MCF 10A (cell line): ENCODE measurements at regions not wholly inside any gene's neighbourhood (a gene's known extent, or its start where the extent isn't known, plus 50 kb on each side); places are given as distances from the start of the nearest gene placed in this dataset.

Experiments
- BruUV-seq: library from RNA; stranded (reverse); fragments of 400-500 nt; replicated peaks from 2 replicates; lab custom pipeline; 2021; lab: Mats Ljungman, UMichigan
- CTCF ChIA-PET: fragments of 300-600 bp; sonication (Branson Sonifier 250); formaldehyde crosslinking; extraction: SDS; loops from one replicate; lab custom pipeline; 2021; ENCODE audit warnings: antibody characterized with exemption, inconsistent platforms; lab: Yijun Ruan, JAX
- POLR2A ChIA-PET: fragments of 300-600, 350-650 bp; sonication (Branson Sonifier 250); formaldehyde crosslinking; extraction: SDS; loops from one replicate; lab custom pipeline; 2020; ENCODE audit warnings: antibody characterized with exemption, inconsistent platforms; lab: Yijun Ruan, JAX
- DNase-seq: peaks from one replicate; pipeline ENCODE4 v3.0.0-alpha.2; 2018; ENCODE audit not compliant: unreplicated experiment
- H3K27ac Mint-ChIP-seq: one replicate; pipeline ENCODE4 v1.8.0; 2022; ENCODE audit warnings: mild to moderate bottlenecking, low read depth, mixed read lengths; ENCODE audit not compliant: unreplicated experiment
- H3K27me3 Mint-ChIP-seq: one replicate; pipeline ENCODE4 v1.8.0; 2022; ENCODE audit warnings: mixed read lengths; ENCODE audit not compliant: insufficient read depth, unreplicated experiment
- H3K36me3 Mint-ChIP-seq: one replicate; pipeline ENCODE4 v1.8.0; 2022; ENCODE audit warnings: mild to moderate bottlenecking, moderate library complexity, mixed read lengths; ENCODE audit not compliant: insufficient read depth, unreplicated experiment
- H3K4me1 Mint-ChIP-seq: one replicate; pipeline ENCODE4 v1.8.0; 2022; ENCODE audit warnings: mixed read lengths; ENCODE audit not compliant: insufficient read depth, unreplicated experiment
- H3K4me3 Mint-ChIP-seq: one replicate; pipeline ENCODE4 v1.8.0; 2022; ENCODE audit warnings: mild to moderate bottlenecking, moderate library complexity, mixed read lengths; ENCODE audit not compliant: unreplicated experiment
- H3K9me3 Mint-ChIP-seq: one replicate; pipeline ENCODE4 v1.8.0; 2022; ENCODE audit warnings: mixed read lengths; ENCODE audit not compliant: unreplicated experiment
- intact Hi-C: fragments of 100-400 bp; cut with micrococcal nuclease; formaldehyde crosslinking; loops from 2 replicates; pipeline ENCODE4 v1.14.1; 2022
- TF ChIP-seq, protein P1 (sequence below): fragments of 200-600 bp; IDR thresholded peaks from one replicate; pipeline ENCODE4 v1.8.0; 2022; ENCODE audit warnings: antibody characterized with exemption, mild to moderate bottlenecking; ENCODE audit not compliant: unreplicated experiment

DNA sequence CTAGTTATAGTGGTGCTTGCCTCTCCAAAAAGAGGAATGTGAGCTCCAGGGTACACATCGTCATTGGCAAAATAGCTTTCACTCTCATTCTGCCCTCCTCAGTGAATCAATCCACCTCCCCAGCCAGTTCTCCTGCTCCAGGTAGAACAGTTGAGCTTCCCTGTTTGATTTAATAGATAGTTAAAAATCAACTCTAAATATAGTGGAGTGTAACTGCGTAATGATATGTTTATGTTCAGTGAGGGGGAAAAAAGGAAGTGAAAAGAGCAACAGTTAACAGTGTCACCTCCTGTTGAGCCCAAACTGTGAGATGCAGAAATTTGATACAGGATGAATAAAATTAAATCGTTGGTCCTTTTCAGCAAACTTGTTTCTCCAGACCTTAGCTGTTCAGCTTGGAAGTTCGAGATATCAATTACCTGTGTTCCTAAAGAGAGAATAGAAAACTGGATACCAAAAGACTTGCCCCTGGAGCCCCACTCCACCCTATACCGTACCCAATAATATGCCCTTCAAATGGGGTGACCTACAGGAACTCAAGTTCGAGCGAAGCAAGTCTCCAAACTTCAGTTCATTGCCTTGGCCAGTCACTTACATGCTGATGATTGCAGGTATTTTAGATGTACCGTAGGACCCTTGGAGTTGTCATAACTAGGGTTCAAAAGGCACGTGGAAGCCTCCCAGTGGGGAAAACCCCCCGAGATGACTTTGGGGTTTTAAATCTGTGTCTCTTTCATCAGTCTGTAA is 708.4 kb downstream of the RNF144A start:
- no peak for DNase-seq
- no peak overlapping the region for H3K4me3 Mint-ChIP-seq
- no peaks in the 10 kb centered on the region for H3K36me3 Mint-ChIP-seq
- no peaks in the 10 kb centered on the region for H3K4me1 Mint-ChIP-seq
- CTCF ChIA-PET = no interaction called here
- no peaks in the 10 kb centered on the region for H3K27me3 Mint-ChIP-seq
- TF ChIP-seq, protein P1, sequence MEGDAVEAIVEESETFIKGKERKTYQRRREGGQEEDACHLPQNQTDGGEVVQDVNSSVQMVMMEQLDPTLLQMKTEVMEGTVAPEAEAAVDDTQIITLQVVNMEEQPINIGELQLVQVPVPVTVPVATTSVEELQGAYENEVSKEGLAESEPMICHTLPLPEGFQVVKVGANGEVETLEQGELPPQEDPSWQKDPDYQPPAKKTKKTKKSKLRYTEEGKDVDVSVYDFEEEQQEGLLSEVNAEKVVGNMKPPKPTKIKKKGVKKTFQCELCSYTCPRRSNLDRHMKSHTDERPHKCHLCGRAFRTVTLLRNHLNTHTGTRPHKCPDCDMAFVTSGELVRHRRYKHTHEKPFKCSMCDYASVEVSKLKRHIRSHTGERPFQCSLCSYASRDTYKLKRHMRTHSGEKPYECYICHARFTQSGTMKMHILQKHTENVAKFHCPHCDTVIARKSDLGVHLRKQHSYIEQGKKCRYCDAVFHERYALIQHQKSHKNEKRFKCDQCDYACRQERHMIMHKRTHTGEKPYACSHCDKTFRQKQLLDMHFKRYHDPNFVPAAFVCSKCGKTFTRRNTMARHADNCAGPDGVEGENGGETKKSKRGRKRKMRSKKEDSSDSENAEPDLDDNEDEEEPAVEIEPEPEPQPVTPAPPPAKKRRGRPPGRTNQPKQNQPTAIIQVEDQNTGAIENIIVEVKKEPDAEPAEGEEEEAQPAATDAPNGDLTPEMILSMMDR = no peak
- intact Hi-C loops = no loop called here
- peaks cover 8% of the 10 kb centered on the region for H3K9me3 Mint-ChIP-seq
- H3K27ac Mint-ChIP-seq = no peak overlapping the region
- POLR2A ChIA-PET = no interaction called here
- BruUV-seq = no TSS peak

DNA sequence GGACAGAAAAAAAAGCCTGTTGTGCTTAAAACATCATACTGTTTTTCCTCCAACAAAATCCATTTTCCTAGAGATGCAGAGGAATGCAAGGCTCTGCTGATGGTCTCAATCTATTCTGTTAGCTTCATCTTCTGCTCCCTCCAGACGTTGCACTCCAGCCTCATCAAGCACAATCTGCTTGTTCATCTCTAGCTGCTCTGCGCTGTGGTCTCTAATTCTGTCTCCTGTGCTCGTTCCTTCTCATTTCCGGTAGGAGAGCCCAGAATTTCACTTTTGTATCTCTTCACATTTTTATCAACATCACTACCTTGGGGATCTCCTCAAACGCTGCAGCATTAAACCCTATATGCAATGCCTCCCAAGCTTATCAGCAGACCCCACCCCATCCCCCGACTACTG is 708.9 kb downstream of the RNF144A start:
- BruUV-seq = no TSS peak
- no peaks in the 10 kb centered on the region for H3K36me3 Mint-ChIP-seq
- H3K27me3 Mint-ChIP-seq = no peaks in the 10 kb centered on the region
- CTCF ChIA-PET = no interaction called here
- no peaks in the 10 kb centered on the region for H3K4me1 Mint-ChIP-seq
- TF ChIP-seq, protein P1 = no peak
- H3K27ac Mint-ChIP-seq = no peak overlapping the region
- no peak for DNase-seq
- intact Hi-C loops = no loop called here
- H3K9me3 Mint-ChIP-seq = peaks cover 8% of the 10 kb centered on the region
- no peak overlapping the region for H3K4me3 Mint-ChIP-seq
- POLR2A ChIA-PET = no interaction called here

DNA sequence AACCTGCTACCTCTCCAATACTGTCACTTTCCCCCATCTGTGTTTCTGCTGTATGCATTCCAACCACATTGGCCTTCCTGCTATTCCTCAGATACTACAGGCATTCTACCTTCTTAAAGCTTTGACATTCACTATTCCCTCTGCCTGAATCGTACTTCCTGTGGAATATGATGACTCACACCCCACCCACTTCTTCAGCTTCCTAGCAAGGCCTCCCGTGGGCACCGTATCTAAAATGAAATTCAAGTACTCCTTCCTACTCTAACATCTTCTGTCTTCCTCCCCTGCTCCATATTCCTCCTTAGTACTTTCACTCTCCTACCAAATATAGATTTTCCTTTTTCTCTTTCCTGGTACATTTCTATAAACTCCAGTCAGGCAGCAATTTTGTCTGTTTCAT is 710.4 kb downstream of the RNF144A start:
- DNase-seq = peak; percentile 23
- ChIA-PET CTCF (interaction anchor here (0.6 kb wide), 1 partner anchor 761 kb away, joined by 3 read pairs; no protein-coding TSS in a partner anchor), POLR2A (no interaction called here)
- intact Hi-C loops = no loop called here
- TF ChIP-seq, protein P1 = no peak
- no peak overlapping the region for H3K4me3 Mint-ChIP-seq
- no peak overlapping the region for H3K27ac Mint-ChIP-seq
- BruUV-seq = no TSS peak
- H3K36me3 Mint-ChIP-seq = no peaks in the 10 kb centered on the region
- no peaks in the 10 kb centered on the region for H3K27me3 Mint-ChIP-seq
- H3K4me1 Mint-ChIP-seq = no peaks in the 10 kb centered on the region
- peaks cover 9% of the 10 kb centered on the region for H3K9me3 Mint-ChIP-seq

DNA sequence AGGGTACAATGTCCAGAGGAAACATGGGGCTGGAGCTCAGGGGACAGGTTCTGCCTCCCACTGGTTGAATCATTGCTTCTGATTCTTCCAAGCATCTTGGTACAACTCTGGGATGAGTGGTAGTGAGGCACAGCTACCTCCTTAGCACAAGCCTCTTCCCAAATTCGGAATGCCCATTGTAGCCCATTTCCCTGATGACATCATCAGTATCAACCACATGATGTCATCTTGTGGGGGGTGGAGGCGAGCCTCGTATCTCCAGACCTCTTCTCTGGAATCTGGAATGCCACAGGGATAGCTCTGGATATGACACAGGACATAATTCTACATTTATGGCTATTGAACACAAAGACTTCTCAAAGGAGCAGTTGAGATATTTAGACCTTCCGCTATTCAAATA is 715.2 kb downstream of the RNF144A start:
- CTCF ChIA-PET = interaction anchor here (0.6 kb wide), 2 partner anchors 134 to 354 kb away, joined by 3 read pairs; no protein-coding TSS in a partner anchor
- BruUV-seq = no TSS peak
- no peak for DNase-seq
- Mint-ChIP-seq H3K27ac (no peak overlapping the region), H3K36me3 (no peaks in the 10 kb centered on the region), H3K27me3 (no peaks in the 10 kb centered on the region), H3K4me1 (no peaks in the 10 kb centered on the region), H3K4me3 (no peak overlapping the region), H3K9me3 (peaks cover 9% of the 10 kb centered on the region)
- intact Hi-C loops = no loop called here
- TF ChIP-seq, protein P1 = no peak
- POLR2A ChIA-PET = no interaction called here
